GM23248 (cell line): ENCODE measurements at regions not wholly inside any gene's neighbourhood (a gene's known extent, or its start where the extent isn't known, plus 50 kb on each side); places are given as distances from the start of the nearest gene placed in this dataset.

ENCODE experiments used
- DNase-seq: peaks from one replicate; pipeline ENCODE4 v3.0.0-alpha.2; 2015
- H2AFZ ChIP-seq: fragments of 200-600 bp; sonication (generic); 2 replicates; pipeline ENCODE4 v1.6.1; 2016; ENCODE audit warnings: antibody characterized with exemption
- H3F3A ChIP-seq: fragments of 200-600 bp; sonication (generic); 2 replicates; pipeline ENCODE4 v1.6.1; 2016; ENCODE audit warnings: mild to moderate bottlenecking, antibody characterized with exemption, mixed run types; ENCODE audit not compliant: insufficient read depth
- H3K27ac ChIP-seq: fragments of 200-600 bp; sonication (generic); 2 replicates; pipeline ENCODE4 v1.5.1; 2016; ENCODE audit warnings: mild to moderate bottlenecking
- H3K27me3 ChIP-seq: fragments of 200-600 bp; sonication (generic); replicated peaks from 2 replicates; pipeline ENCODE4 v1.6.1; 2016; ENCODE audit warnings: mild to moderate bottlenecking; ENCODE audit not compliant: insufficient read depth
- H3K36me3 ChIP-seq: fragments of 200-600 bp; sonication (generic); 2 replicates; pipeline ENCODE4 v1.6.1; 2016; ENCODE audit warnings: low read depth, mild to moderate bottlenecking
- H3K4me1 ChIP-seq: fragments of 200-600 bp; sonication (generic); 2 replicates; pipeline ENCODE4 v1.6.1; 2016; ENCODE audit warnings: mild to moderate bottlenecking; ENCODE audit not compliant: insufficient read depth
- H3K4me2 ChIP-seq: fragments of 200-600 bp; sonication (generic); one replicate; pipeline ENCODE4 v1.6.1; 2016; ENCODE audit warnings: mild to moderate bottlenecking; ENCODE audit not compliant: unreplicated experiment
- H3K4me3 ChIP-seq: fragments of 200-600 bp; sonication (generic); 2 replicates; pipeline ENCODE4 v1.5.1; 2016; ENCODE audit warnings: mild to moderate bottlenecking
- H3K79me2 ChIP-seq: fragments of 200-600 bp; sonication (generic); 2 replicates; pipeline ENCODE4 v1.6.1; 2016; ENCODE audit warnings: mild to moderate bottlenecking; ENCODE audit not compliant: insufficient read depth
- H3K9ac ChIP-seq: fragments of 200-600 bp; sonication (generic); 2 replicates; pipeline ENCODE4 v1.6.1; 2016; ENCODE audit warnings: mild to moderate bottlenecking
- H3K9me2 ChIP-seq: fragments of 200-600 bp; sonication (generic); 2 replicates; pipeline ENCODE4 v1.6.1; 2016; ENCODE audit warnings: mixed run types, mild to moderate bottlenecking, moderate library complexity; ENCODE audit not compliant: insufficient read depth
- H3K9me3 ChIP-seq: fragments of 200-600 bp; sonication (generic); one replicate; pipeline ENCODE4 v1.6.1; 2017; ENCODE audit warnings: low read depth
- H4K20me1 ChIP-seq: fragments of 200-600 bp; sonication (generic); 2 replicates; pipeline ENCODE4 v1.6.0; 2016; ENCODE audit not compliant: insufficient read depth
- EZH2 ChIP-seq: fragments of 200-600 bp; sonication (generic); IDR thresholded peaks from 2 replicates; pipeline ENCODE4 v1.6.1; 2018; ENCODE audit warnings: antibody characterized with exemption, mild to moderate bottlenecking; ENCODE audit not compliant: insufficient read depth, poor library complexity, severe bottlenecking
- EZH2phosphoT487 ChIP-seq: fragments of 200-600 bp; sonication (generic); IDR thresholded peaks from 2 replicates; pipeline ENCODE4 v1.6.1; 2018; ENCODE audit warnings: antibody characterized with exemption, moderate library complexity, mild to moderate bottlenecking, low read depth; ENCODE audit not compliant: insufficient read depth
- WGBS, 2 experiments: methylation state at CpG; one replicate each; pipeline ENCODE4 v1.1.6; 2015 to 2017; ENCODE audit warnings: low lambda C conversion rate in 2 of 2, low coverage in 1 of 2; ENCODE audit errors: missing lambda C conversion rate in 2 of 2; 5-methylcytosine and 5-hydroxymethylcytosine counted together
- in situ Hi-C: fragments of 300-500 bp; cut with MboI; formaldehyde crosslinking; loops from 2 replicates; pipeline ENCODE4 v1.15.0; 2020

GRCh38 chr1:64330839-64331238, 127.4 kb downstream of the UBE2U start:
- no peak overlapping the region for H2AFZ ChIP-seq
- no peaks in the 10 kb centered on the region for H3F3A ChIP-seq
- no peaks in the 10 kb centered on the region for H3K36me3 ChIP-seq
- H3K4me3 ChIP-seq = no peak overlapping the region
- H3K27ac ChIP-seq = no peak overlapping the region
- WGBS, 2 experiments = 49 to 60% methylated on average over 4 of the region's 4 CpGs
- no peaks in the 10 kb centered on the region for H4K20me1 ChIP-seq
- no peaks in the 10 kb centered on the region for H3K4me1 ChIP-seq
- DNase-seq = no peak
- H3K9me3 ChIP-seq = no peaks in the 10 kb centered on the region
- no peak overlapping the region for H3K9ac ChIP-seq
- in situ Hi-C loops = no loop called here
- H3K4me2 ChIP-seq = no peak overlapping the region
- TF ChIP-seq EZH2phosphoT487 = no peak
- no peak for TF ChIP-seq EZH2
- no peaks in the 10 kb centered on the region for H3K9me2 ChIP-seq
- H3K79me2 ChIP-seq = no peaks in the 10 kb centered on the region
- H3K27me3 ChIP-seq = peaks cover 25% of the 10 kb centered on the region

GRCh38 chr1:64335636-64336035, 132.2 kb downstream of the UBE2U start:
- Histone ChIP-seq H3K4me2 (no peak overlapping the region), H4K20me1 (no peaks in the 10 kb centered on the region), H3K9me2 (no peaks in the 10 kb centered on the region), H3K79me2 (no peaks in the 10 kb centered on the region), H3K9me3 (no peaks in the 10 kb centered on the region), H3K4me1 (peaks cover 5% of the 10 kb centered on the region; the same call in 1 of the 2 replicates), H3K9ac (no peak overlapping the region), H2AFZ (no peak overlapping the region), H3K4me3 (no peak overlapping the region), H3K36me3 (no peaks in the 10 kb centered on the region), H3F3A (peaks cover 6% of the 10 kb centered on the region; the same call in 1 of the 2 replicates), H3K27me3 (peaks cover 9% of the 10 kb centered on the region; the same call in 1 of the 2 replicates), H3K27ac (no peak overlapping the region)
- TF ChIP-seq EZH2phosphoT487 (no peak), EZH2 (no peak)
- in situ Hi-C loops = no loop called here
- 66 to 72% methylated on average over 4 of the region's 4 CpGs for WGBS, 2 experiments
- no peak for DNase-seq

- WGBS, 2 experiments = 69 to 75% methylated on average over 4 of the region's 4 CpGs
Observed at GRCh38 chr1:64337475-64337874, 132.5 kb upstream of the CACHD1 start.

GRCh38 chr1:64337926-64338325, 132.0 kb upstream of the CACHD1 start:
- no peaks in the 10 kb centered on the region for H4K20me1 ChIP-seq
- no peaks in the 10 kb centered on the region for H3K9me2 ChIP-seq
- TF ChIP-seq EZH2 = no peak
- TF ChIP-seq EZH2phosphoT487 = no peak
- no peak overlapping the region for H2AFZ ChIP-seq
- H3K4me3 ChIP-seq = no peak overlapping the region
- H3K27ac ChIP-seq = no peak overlapping the region
- no peak overlapping the region for H3K9ac ChIP-seq
- no peaks in the 10 kb centered on the region for H3K27me3 ChIP-seq
- peak; percentile 42 for DNase-seq
- H3K4me2 ChIP-seq = peak overlapping the region; percentile 3
- in situ Hi-C loops = no loop called here
- peaks cover 12% of the 10 kb centered on the region for H3F3A ChIP-seq
- no peaks in the 10 kb centered on the region for H3K9me3 ChIP-seq
- no peaks in the 10 kb centered on the region for H3K79me2 ChIP-seq
- peaks cover 8% of the 10 kb centered on the region for H3K4me1 ChIP-seq
- no peaks in the 10 kb centered on the region for H3K36me3 ChIP-seq
- WGBS, 2 experiments = 3 to 6% methylated on average over 4 of the region's 4 CpGs

More at GRCh38 chr1:64337475-64337874, 132.5 kb upstream of the CACHD1 start:
- Histone ChIP-seq H3K9ac (no peak overlapping the region), H3K9me3 (no peaks in the 10 kb centered on the region), H3K4me2 (no peak overlapping the region), H3K4me1 (peaks cover 5% of the 10 kb centered on the region; the same call in 1 of the 2 replicates), H3K27ac (no peak overlapping the region), H2AFZ (no peak overlapping the region), H4K20me1 (no peaks in the 10 kb centered on the region), H3K9me2 (no peaks in the 10 kb centered on the region), H3K27me3 (no peaks in the 10 kb centered on the region), H3K79me2 (no peaks in the 10 kb centered on the region), H3K36me3 (no peaks in the 10 kb centered on the region), H3F3A (peaks cover 7% of the 10 kb centered on the region; the same call in 1 of the 2 replicates), H3K4me3 (no peak overlapping the region)
- TF ChIP-seq EZH2 = no peak
- no peak for TF ChIP-seq EZH2phosphoT487
- in situ Hi-C loops = no loop called here
- DNase-seq = no peak

GRCh38 chr1:64340361-64340760, 129.6 kb upstream of the CACHD1 start:
- H3K27me3 ChIP-seq = no peaks in the 10 kb centered on the region

More at GRCh38 chr1:64340361-64340760, 129.6 kb upstream of the CACHD1 start:
- Histone ChIP-seq H2AFZ (no peak overlapping the region), H3K79me2 (no peaks in the 10 kb centered on the region), H3K9ac (no peak overlapping the region), H3K36me3 (no peaks in the 10 kb centered on the region), H3K9me2 (no peaks in the 10 kb centered on the region), H3K4me2 (no peak overlapping the region), H3K9me3 (no peaks in the 10 kb centered on the region), H3K4me1 (peaks cover 28% of the 10 kb centered on the region), H3K27ac (no peak overlapping the region), H4K20me1 (no peaks in the 10 kb centered on the region), H3F3A (peaks cover 27% of the 10 kb centered on the region), H3K4me3 (no peak overlapping the region)
- in situ Hi-C loops = no loop called here
- TF ChIP-seq EZH2phosphoT487 (no peak), EZH2 (no peak)
- WGBS, 2 experiments = 76 to 83% methylated on average over 2 of the region's 2 CpGs
- no peak for DNase-seq
